ENCODE measurements at regions not wholly inside any gene's neighbourhood (a gene's known extent, or its start where the extent isn't known, plus 50 kb on each side); places are given as distances from the start of the nearest gene placed in this dataset.

GRCh38 chr4:128428397-128428796 lies 140.8 kb upstream of the PGRMC2 start:
- TF ChIP-seq POLR2A (IDR thresholded peaks at IDR 0.05) (no peak), CTCF (IDR thresholded peaks at IDR 0.05) (no peak), POLR2AphosphoS5 (IDR thresholded peaks at IDR 0.05) (no peak)

All from breast epithelium (tissue), 3 donors.